Hepatic stellate cell (primary cell): ENCODE measurements at regions not wholly inside any gene's neighbourhood (a gene's known extent, or its start where the extent isn't known, plus 50 kb on each side); places are given as distances from the start of the nearest gene placed in this dataset.

ENCODE experiments used
- DNase-seq: peaks from one replicate; pipeline ENCODE4 v3.0.0; 2011; ENCODE audit warnings: low spot score

GRCh38 chrX:134717698-134718097 is 59.4 kb upstream of the PLAC1 start:
- no peak for DNase-seq

DNA sequence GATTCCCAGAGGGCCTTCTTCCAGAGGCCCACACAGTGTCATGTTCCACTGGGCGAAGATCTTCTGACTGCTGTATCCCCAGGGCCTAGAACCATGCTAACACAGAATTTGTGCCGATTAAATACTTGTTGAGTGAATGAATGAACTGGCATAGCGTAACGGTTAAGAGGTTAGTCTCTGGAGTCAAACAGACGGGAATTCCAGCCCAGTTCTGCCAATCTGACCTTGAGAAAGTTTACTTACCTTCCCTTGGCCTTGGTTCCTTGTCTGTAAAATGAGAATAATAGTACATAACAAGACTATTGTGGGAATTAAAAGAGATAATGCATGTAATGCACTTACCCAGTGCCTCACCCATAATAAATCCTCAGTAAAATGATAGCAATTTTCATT is 58.3 kb upstream of the PLAC1 start:
- no peak for DNase-seq

DNA sequence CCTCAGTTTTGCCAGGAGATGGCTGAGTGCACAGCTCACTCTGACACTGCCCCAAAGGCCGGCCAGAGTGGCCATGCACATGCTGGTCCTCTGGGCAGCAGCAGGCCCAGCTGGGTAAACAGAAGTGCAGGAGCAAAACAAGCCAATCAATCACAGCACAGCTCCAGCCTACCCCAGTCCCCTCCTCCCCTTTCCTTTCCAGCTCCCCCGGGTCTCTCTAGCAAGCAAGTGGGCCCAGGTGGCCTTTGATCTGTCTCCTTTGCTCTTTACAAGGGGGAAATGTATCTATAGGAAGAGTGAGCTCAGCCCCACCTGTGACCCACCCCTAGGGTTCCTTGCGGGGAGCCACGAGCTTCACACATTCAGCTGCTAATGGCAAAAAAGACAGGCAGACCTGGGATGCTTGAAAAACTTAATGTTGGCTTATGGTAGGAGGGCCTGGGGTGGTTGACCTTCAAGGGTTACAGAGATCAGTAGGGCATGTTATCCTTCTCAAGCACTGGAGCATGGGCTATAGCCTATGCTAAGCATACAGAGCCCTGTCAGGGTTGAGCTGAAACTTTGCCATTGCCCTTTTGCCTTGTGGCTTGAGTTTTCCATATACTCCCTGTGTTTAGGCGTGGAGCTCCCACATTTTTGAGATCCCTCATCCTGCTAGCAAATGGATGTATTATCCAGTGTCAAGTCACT is 57.8 kb upstream of the PLAC1 start:
- DNase-seq: no peak

DNA sequence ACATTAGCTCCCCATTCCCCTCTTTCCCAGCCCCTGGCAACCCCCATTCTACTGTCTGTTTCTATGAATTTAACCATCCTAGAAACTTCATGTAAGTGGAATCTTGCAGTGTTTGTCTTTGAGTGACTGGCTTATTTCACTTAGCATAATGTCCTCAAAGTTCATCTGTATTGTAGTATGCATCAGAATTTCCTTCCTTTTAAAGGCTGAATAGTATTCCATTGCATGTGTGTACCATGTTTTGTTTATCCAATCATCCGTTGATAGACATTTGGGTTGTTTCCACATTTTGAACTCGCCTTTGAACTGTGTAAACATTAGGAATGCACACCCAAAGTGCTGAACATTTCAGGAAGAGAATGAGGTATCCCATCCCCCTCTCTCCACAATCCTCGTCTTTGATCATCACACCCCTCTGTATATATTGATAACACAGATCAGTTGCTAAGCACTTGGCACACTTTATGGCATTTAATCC is 56.4 kb upstream of the PLAC1 start:
- DNase-seq: no peak

DNA sequence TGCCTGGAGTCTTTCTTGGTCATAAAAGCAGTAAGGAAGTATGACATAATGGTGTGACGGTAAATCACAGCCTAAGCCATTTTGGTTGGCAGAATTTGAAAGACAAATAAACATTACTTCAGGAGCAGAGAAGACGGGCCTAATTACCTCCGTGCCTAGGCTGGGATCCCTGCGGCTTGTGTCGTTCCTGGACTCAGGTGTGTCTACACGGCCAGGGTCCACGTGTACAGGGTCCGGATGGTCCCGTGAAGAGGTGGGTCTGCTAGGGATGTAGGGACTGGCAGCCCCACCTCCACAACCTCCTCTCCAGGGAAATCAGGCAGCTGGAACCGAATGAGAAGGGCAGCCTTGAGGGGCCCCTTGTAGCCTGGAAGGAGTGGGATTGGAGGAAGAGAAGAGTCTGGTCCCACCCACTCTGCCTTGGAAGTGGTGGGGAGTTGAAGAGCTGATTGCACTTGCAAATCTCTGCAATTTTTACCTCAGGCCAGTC is 55.4 kb upstream of the PLAC1 start:
- DNase-seq: no peak

DNA sequence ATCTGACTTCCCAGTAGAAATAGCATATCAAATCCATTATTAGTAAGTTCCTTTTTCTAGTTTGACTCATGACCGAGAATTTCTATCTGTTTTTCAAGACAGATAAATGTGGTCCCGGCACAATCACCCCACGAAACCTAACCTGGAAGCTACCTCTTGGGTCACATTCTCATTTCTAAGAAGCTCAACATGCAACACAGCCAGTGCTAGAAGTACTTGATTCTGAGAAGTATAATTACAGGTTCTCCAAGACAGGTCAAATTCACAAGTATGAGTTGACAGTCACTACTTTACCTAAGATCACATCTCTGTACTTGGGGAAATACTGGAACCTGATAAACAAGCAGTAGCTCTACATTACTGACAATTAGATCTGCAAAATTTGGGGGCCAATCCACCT is 54.0 kb upstream of the PLAC1 start:
- no peak for DNase-seq

- DNase-seq: no peak
These were observed 53.1 kb upstream of the PLAC1 start for GRCh38 chrX:134711135-134711921.
